ENCODE measurements at regions not wholly inside any gene's neighbourhood (a gene's known extent, or its start where the extent isn't known, plus 50 kb on each side); places are given as distances from the start of the nearest gene placed in this dataset.

- Histone ChIP-seq H3K9me3 (ENCODE audit: control insufficient read depth in 2 of 3, low read length in 3 of 3) (peaks cover 0 to 4% (median 0%) of the 10 kb centered on the region in 3 experiments), H3K36me3 (ENCODE audit: control insufficient read depth in 2 of 3, insufficient read depth in 3 of 3, low read length in 3 of 3) (no peaks in the 10 kb centered on the region), H3K27ac (ENCODE audit: low read depth, low read length) (no peak overlapping the region), H3K27me3 (ENCODE audit: control insufficient read depth in 2 of 2, insufficient read depth in 2 of 2, low read length in 2 of 2) (no peaks in the 10 kb centered on the region), H3K4me1 (ENCODE audit: control insufficient read depth in 2 of 2, insufficient read depth in 2 of 2, low read length in 2 of 2) (no peaks in the 10 kb centered on the region), H3K4me3 (ENCODE audit: low read length) (no peak overlapping the region)
- no peaks in the 10 kb centered on the region for H3K4me1 Mint-ChIP-seq
- ChIA-PET POLR2A (no interaction called here), CTCF (no interaction called here)
- H3K27me3 Mint-ChIP-seq, result no peaks in the 10 kb centered on the region
- H3K9me3 Mint-ChIP-seq, result peaks cover 1 to 31% (median 7%) of the 10 kb centered on the region in 11 donors
- no peaks in the 10 kb centered on the region for H3K36me3 Mint-ChIP-seq
- H3K27ac Mint-ChIP-seq, result no peak overlapping the region
- DNase-seq (no peak), ATAC-seq (no peak)
- intact Hi-C loops (cut with micrococcal nuclease), result no loop called here
- H3K4me3 Mint-ChIP-seq, result no peak overlapping the region
These were observed 1224.1 kb upstream of the SEL1L start for GRCh38 chr14:82757776-82758175.

- H3K27ac ChIP-seq (ENCODE audit: low read depth, low read length), result no peak overlapping the region
- no peak overlapping the region for H3K4me3 Mint-ChIP-seq
- H3K9me3 Mint-ChIP-seq, result peaks cover 1 to 27% (median 7%) of the 10 kb centered on the region in 11 donors
- no peaks in the 10 kb centered on the region for H3K27me3 Mint-ChIP-seq
- intact Hi-C loops (cut with micrococcal nuclease), result no loop called here
- H3K27ac Mint-ChIP-seq, result no peak overlapping the region
- no peaks in the 10 kb centered on the region for H3K36me3 ChIP-seq (ENCODE audit: control insufficient read depth in 2 of 3, insufficient read depth in 3 of 3, low read length in 3 of 3)
- no peak for DNase-seq
- H3K4me1 Mint-ChIP-seq, result no peaks in the 10 kb centered on the region
- H3K27me3 ChIP-seq (ENCODE audit: control insufficient read depth in 2 of 2, insufficient read depth in 2 of 2, low read length in 2 of 2), result no peaks in the 10 kb centered on the region
- no peaks in the 10 kb centered on the region for H3K4me1 ChIP-seq (ENCODE audit: control insufficient read depth in 2 of 2, insufficient read depth in 2 of 2, low read length in 2 of 2)
- H3K36me3 Mint-ChIP-seq, result no peaks in the 10 kb centered on the region
- peaks cover 0 to 4% (median 0%) of the 10 kb centered on the region in 3 experiments for H3K9me3 ChIP-seq (ENCODE audit: control insufficient read depth in 2 of 3, low read length in 3 of 3)
- POLR2A ChIA-PET, result no interaction called here
- no peak overlapping the region for H3K4me3 ChIP-seq (ENCODE audit: low read length)
- CTCF ChIA-PET, result no interaction called here
- no peak for ATAC-seq
These were observed 1226.0 kb upstream of the SEL1L start for GRCh38 chr14:82759656-82760055.

GRCh38 chr14:82766123-82766522 is 1232.5 kb upstream of the SEL1L start:
- Histone ChIP-seq H3K4me1 (ENCODE audit: control insufficient read depth in 2 of 2, insufficient read depth in 2 of 2, low read length in 2 of 2) (no peaks in the 10 kb centered on the region), H3K36me3 (ENCODE audit: control insufficient read depth in 2 of 3, insufficient read depth in 3 of 3, low read length in 3 of 3) (no peaks in the 10 kb centered on the region), H3K27ac (ENCODE audit: low read depth, low read length) (no peak overlapping the region), H3K4me3 (ENCODE audit: low read length) (no peak overlapping the region), H3K27me3 (ENCODE audit: control insufficient read depth in 2 of 2, insufficient read depth in 2 of 2, low read length in 2 of 2) (no peaks in the 10 kb centered on the region), H3K9me3 (ENCODE audit: control insufficient read depth in 2 of 3, low read length in 3 of 3) (peaks cover 0 to 4% (median 0%) of the 10 kb centered on the region in 3 experiments)
- H3K36me3 Mint-ChIP-seq, result no peaks in the 10 kb centered on the region
- no peaks in the 10 kb centered on the region for H3K27me3 Mint-ChIP-seq
- H3K9me3 Mint-ChIP-seq, result peaks cover 0 to 11% (median 4%) of the 10 kb centered on the region in 11 donors
- ChIA-PET CTCF (no interaction called here), POLR2A (no interaction called here)
- ATAC-seq (no peak), DNase-seq (no peak)
- no peak overlapping the region for H3K27ac Mint-ChIP-seq
- no peak overlapping the region for H3K4me3 Mint-ChIP-seq
- no peaks in the 10 kb centered on the region for H3K4me1 Mint-ChIP-seq
- intact Hi-C loops (cut with micrococcal nuclease), result no loop called here

GRCh38 chr14:82766996-82767395 is 1233.3 kb upstream of the SEL1L start:
- Histone ChIP-seq H3K27me3 (ENCODE audit: control insufficient read depth in 2 of 2, insufficient read depth in 2 of 2, low read length in 2 of 2) (no peaks in the 10 kb centered on the region), H3K4me1 (ENCODE audit: control insufficient read depth in 2 of 2, insufficient read depth in 2 of 2, low read length in 2 of 2) (no peaks in the 10 kb centered on the region), H3K9me3 (ENCODE audit: control insufficient read depth in 2 of 3, low read length in 3 of 3) (peaks cover 0 to 3% (median 0%) of the 10 kb centered on the region in 3 experiments), H3K27ac (ENCODE audit: low read depth, low read length) (no peak overlapping the region), H3K4me3 (ENCODE audit: low read length) (no peak overlapping the region), H3K36me3 (ENCODE audit: control insufficient read depth in 2 of 3, insufficient read depth in 3 of 3, low read length in 3 of 3) (no peaks in the 10 kb centered on the region)
- no peak overlapping the region for H3K27ac Mint-ChIP-seq
- intact Hi-C loops (cut with micrococcal nuclease), result no loop called here
- ATAC-seq (no peak), DNase-seq (no peak)
- no peak overlapping the region for H3K4me3 Mint-ChIP-seq
- ChIA-PET POLR2A (no interaction called here), CTCF (no interaction called here)
- no peaks in the 10 kb centered on the region for H3K36me3 Mint-ChIP-seq
- no peaks in the 10 kb centered on the region for H3K27me3 Mint-ChIP-seq
- H3K9me3 Mint-ChIP-seq, result peaks cover 0 to 20% (median 6%) of the 10 kb centered on the region in 11 donors
- H3K4me1 Mint-ChIP-seq, result no peaks in the 10 kb centered on the region

- no peaks in the 10 kb centered on the region for H3K36me3 Mint-ChIP-seq
- H3K27me3 ChIP-seq (ENCODE audit: control insufficient read depth in 2 of 2, insufficient read depth in 2 of 2, low read length in 2 of 2), result no peaks in the 10 kb centered on the region
- no peak for ATAC-seq
- H3K4me3 Mint-ChIP-seq, result no peak overlapping the region
- DNase-seq, result no peak
- intact Hi-C loops (cut with micrococcal nuclease), result no loop called here
- H3K4me1 ChIP-seq (ENCODE audit: control insufficient read depth in 2 of 2, insufficient read depth in 2 of 2, low read length in 2 of 2), result no peaks in the 10 kb centered on the region
- no peaks in the 10 kb centered on the region for H3K27me3 Mint-ChIP-seq
- CTCF ChIA-PET, result no interaction called here
- H3K36me3 ChIP-seq (ENCODE audit: control insufficient read depth in 2 of 3, insufficient read depth in 3 of 3, low read length in 3 of 3), result no peaks in the 10 kb centered on the region
- H3K27ac ChIP-seq (ENCODE audit: low read depth, low read length), result no peak overlapping the region
- POLR2A ChIA-PET, result no interaction called here
- H3K4me1 Mint-ChIP-seq, result no peaks in the 10 kb centered on the region
- H3K9me3 Mint-ChIP-seq, result peaks cover 0 to 18% (median 10%) of the 10 kb centered on the region in 11 donors
- no peak overlapping the region for H3K27ac Mint-ChIP-seq
- H3K9me3 ChIP-seq (ENCODE audit: control insufficient read depth in 2 of 3, low read length in 3 of 3), result no peaks in the 10 kb centered on the region
- no peak overlapping the region for H3K4me3 ChIP-seq (ENCODE audit: low read length)
These were observed 1243.3 kb upstream of the SEL1L start for GRCh38 chr14:82776958-82777357.

- Histone ChIP-seq H3K27ac (ENCODE audit: low read depth, low read length) (no peak overlapping the region), H3K4me1 (ENCODE audit: control insufficient read depth in 2 of 2, insufficient read depth in 2 of 2, low read length in 2 of 2) (no peaks in the 10 kb centered on the region), H3K27me3 (ENCODE audit: control insufficient read depth in 2 of 2, insufficient read depth in 2 of 2, low read length in 2 of 2) (no peaks in the 10 kb centered on the region), H3K36me3 (ENCODE audit: control insufficient read depth in 2 of 3, insufficient read depth in 3 of 3, low read length in 3 of 3) (no peaks in the 10 kb centered on the region), H3K4me3 (ENCODE audit: low read length) (no peak overlapping the region), H3K9me3 (ENCODE audit: control insufficient read depth in 2 of 3, low read length in 3 of 3) (no peaks in the 10 kb centered on the region)
- no peaks in the 10 kb centered on the region for H3K27me3 Mint-ChIP-seq
- POLR2A ChIA-PET, result no interaction called here
- H3K4me1 Mint-ChIP-seq, result no peaks in the 10 kb centered on the region
- H3K36me3 Mint-ChIP-seq, result no peaks in the 10 kb centered on the region
- no peak overlapping the region for H3K27ac Mint-ChIP-seq
- ATAC-seq (no peak), DNase-seq (no peak)
- CTCF ChIA-PET, result no interaction called here
- H3K4me3 Mint-ChIP-seq, result no peak overlapping the region
- intact Hi-C loops (cut with micrococcal nuclease), result no loop called here
- peaks cover 0 to 14% (median 10%) of the 10 kb centered on the region in 11 donors for H3K9me3 Mint-ChIP-seq
These were observed 1244.4 kb upstream of the SEL1L start for GRCh38 chr14:82778008-82778590.

GRCh38 chr14:82778601-82779000 is 1244.9 kb upstream of the SEL1L start:
- Histone ChIP-seq H3K4me3 (ENCODE audit: low read length) (no peak overlapping the region), H3K36me3 (ENCODE audit: control insufficient read depth in 2 of 3, insufficient read depth in 3 of 3, low read length in 3 of 3) (no peaks in the 10 kb centered on the region), H3K27me3 (ENCODE audit: control insufficient read depth in 2 of 2, insufficient read depth in 2 of 2, low read length in 2 of 2) (no peaks in the 10 kb centered on the region), H3K9me3 (ENCODE audit: control insufficient read depth in 2 of 3, low read length in 3 of 3) (no peaks in the 10 kb centered on the region), H3K27ac (ENCODE audit: low read depth, low read length) (no peak overlapping the region), H3K4me1 (ENCODE audit: control insufficient read depth in 2 of 2, insufficient read depth in 2 of 2, low read length in 2 of 2) (no peaks in the 10 kb centered on the region)
- DNase-seq (no peak), ATAC-seq (no peak)
- intact Hi-C loops (cut with micrococcal nuclease), result no loop called here
- H3K36me3 Mint-ChIP-seq, result no peaks in the 10 kb centered on the region
- no peak overlapping the region for H3K4me3 Mint-ChIP-seq
- no peaks in the 10 kb centered on the region for H3K4me1 Mint-ChIP-seq
- H3K27me3 Mint-ChIP-seq, result no peaks in the 10 kb centered on the region
- ChIA-PET CTCF (no interaction called here), POLR2A (no interaction called here)
- peaks cover 0 to 13% (median 10%) of the 10 kb centered on the region in 11 donors for H3K9me3 Mint-ChIP-seq
- H3K27ac Mint-ChIP-seq, result no peak overlapping the region

All from naive thymus-derived CD4-positive, alpha-beta T cell (primary cell).